ENCODE measurements at regions not wholly inside any gene's neighbourhood (a gene's known extent, or its start where the extent isn't known, plus 50 kb on each side); places are given as distances from the start of the nearest gene placed in this dataset.

DNA sequence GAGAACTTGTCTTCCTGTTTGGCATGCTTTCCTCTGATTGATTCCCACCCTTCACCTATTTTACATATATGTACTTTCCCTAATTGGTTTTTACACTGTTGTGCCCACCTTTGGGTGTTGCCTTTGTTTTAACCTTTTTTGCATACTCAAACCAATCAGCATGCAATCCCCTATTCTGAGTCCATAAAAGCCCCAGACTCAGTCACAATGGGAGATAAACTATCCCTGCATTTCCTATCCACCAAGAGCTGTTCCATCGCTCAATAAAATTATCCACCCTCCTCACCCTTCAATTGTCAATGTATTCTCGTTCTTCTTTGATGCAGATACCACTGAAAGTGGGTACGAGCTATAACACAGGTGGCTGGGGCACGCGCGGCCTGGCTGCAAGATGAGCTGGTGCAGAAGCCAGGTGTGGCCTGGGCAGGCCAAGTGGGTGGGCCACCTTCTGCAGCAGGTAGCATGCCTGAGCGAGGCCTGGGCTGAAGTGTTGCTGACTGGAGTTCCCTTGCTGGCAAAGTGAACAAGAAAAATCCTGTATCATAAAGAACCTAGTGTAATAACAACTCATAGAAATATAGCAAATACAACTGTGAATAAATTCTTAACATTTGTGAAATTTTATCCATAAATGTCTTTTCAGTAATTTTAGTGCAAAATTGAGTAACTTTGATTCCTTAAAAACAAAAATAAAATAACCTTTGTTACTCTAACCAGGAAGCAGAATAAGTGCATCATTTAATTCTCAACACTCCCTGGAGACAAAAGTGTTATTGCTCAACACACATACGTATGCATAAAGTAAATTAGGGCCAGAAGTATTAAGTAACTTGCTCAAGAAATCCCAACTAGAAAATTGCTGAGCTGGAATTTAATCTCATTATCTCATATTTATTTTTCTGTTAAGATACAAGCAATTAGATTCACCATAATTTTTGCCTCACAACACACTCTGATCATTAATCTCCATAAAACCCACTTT, 685.3 kb upstream of the EDIL3 start:
- no peaks in the 10 kb centered on the region for H3K79me2 ChIP-seq (ENCODE audit: control insufficient read depth, insufficient read depth, low read length)
- H3K27me3 ChIP-seq (ENCODE audit: insufficient read depth, low read length, poor library complexity): no peaks in the 10 kb centered on the region
- no peak overlapping the region for H3K4ac ChIP-seq (ENCODE audit: low read depth, low read length)
- H3K4me2 ChIP-seq (ENCODE audit: low read length): no peak overlapping the region
- no peaks in the 10 kb centered on the region for H3K36me3 ChIP-seq (ENCODE audit: control insufficient read depth, insufficient read depth, low read length)
- H3K4me3 ChIP-seq (ENCODE audit: low read length): no peak overlapping the region
- no peak overlapping the region for H3K56ac ChIP-seq (ENCODE audit: low read length)
- no peak overlapping the region for H4K8ac ChIP-seq (ENCODE audit: low read depth, low read length)
- H4K5ac ChIP-seq (ENCODE audit: low read length): no peak overlapping the region
- no peak overlapping the region for H3K9ac ChIP-seq (ENCODE audit: low read length)
- DNase-seq: no peak
- no peak overlapping the region for H2AK5ac ChIP-seq (ENCODE audit: low read length)
- WGBS (ENCODE audit: extremely low coverage, insufficient coverage, low lambda C conversion rate): no CpG with 5 or more reads among the region's 8 CpGs
- no peak overlapping the region for H3K18ac ChIP-seq (ENCODE audit: low read length)
- no peaks in the 10 kb centered on the region for H3K4me1 ChIP-seq (ENCODE audit: control insufficient read depth, low read depth, low read length)
- H2BK15ac ChIP-seq (replicated peaks; ENCODE audit: low read depth): no peak overlapping the region
- H3K79me1 ChIP-seq (ENCODE audit: low read length): no peaks in the 10 kb centered on the region
- no peak overlapping the region for H2BK5ac ChIP-seq (ENCODE audit: low read length)
- H2BK120ac ChIP-seq (ENCODE audit: low read depth, low read length): no peak overlapping the region
- H3K23ac ChIP-seq (ENCODE audit: low read length): no peak overlapping the region
- H3K27ac ChIP-seq (ENCODE audit: low read depth, low read length): no peak overlapping the region

- H3K36me3 ChIP-seq (ENCODE audit: control insufficient read depth, insufficient read depth, low read length): no peaks in the 10 kb centered on the region
- H3K9ac ChIP-seq (ENCODE audit: low read length): no peak overlapping the region
- H3K27me3 ChIP-seq (ENCODE audit: insufficient read depth, low read length, poor library complexity): no peaks in the 10 kb centered on the region
- no peak overlapping the region for H3K23ac ChIP-seq (ENCODE audit: low read length)
- H2AK5ac ChIP-seq (ENCODE audit: low read length): no peak overlapping the region
- H2BK15ac ChIP-seq (replicated peaks; ENCODE audit: low read depth): no peak overlapping the region
- H3K79me2 ChIP-seq (ENCODE audit: control insufficient read depth, insufficient read depth, low read length): no peaks in the 10 kb centered on the region
- H4K5ac ChIP-seq (ENCODE audit: low read length): no peak overlapping the region
- no peaks in the 10 kb centered on the region for H3K4me1 ChIP-seq (ENCODE audit: control insufficient read depth, low read depth, low read length)
- H3K4ac ChIP-seq (ENCODE audit: low read depth, low read length): no peak overlapping the region
- H3K56ac ChIP-seq (ENCODE audit: low read length): no peak overlapping the region
- H3K79me1 ChIP-seq (ENCODE audit: low read length): no peaks in the 10 kb centered on the region
- no peak overlapping the region for H3K18ac ChIP-seq (ENCODE audit: low read length)
- no peak overlapping the region for H2BK5ac ChIP-seq (ENCODE audit: low read length)
- no peak overlapping the region for H4K8ac ChIP-seq (ENCODE audit: low read depth, low read length)
- no peak overlapping the region for H3K4me2 ChIP-seq (ENCODE audit: low read length)
- H3K4me3 ChIP-seq (ENCODE audit: low read length): no peak overlapping the region
- no peak overlapping the region for H2BK120ac ChIP-seq (ENCODE audit: low read depth, low read length)
- no peak overlapping the region for H3K27ac ChIP-seq (ENCODE audit: low read depth, low read length)
- DNase-seq: no peak
Measured at GRCh38 chr5:85077581-85077980, 692.9 kb upstream of the EDIL3 start.

DNA sequence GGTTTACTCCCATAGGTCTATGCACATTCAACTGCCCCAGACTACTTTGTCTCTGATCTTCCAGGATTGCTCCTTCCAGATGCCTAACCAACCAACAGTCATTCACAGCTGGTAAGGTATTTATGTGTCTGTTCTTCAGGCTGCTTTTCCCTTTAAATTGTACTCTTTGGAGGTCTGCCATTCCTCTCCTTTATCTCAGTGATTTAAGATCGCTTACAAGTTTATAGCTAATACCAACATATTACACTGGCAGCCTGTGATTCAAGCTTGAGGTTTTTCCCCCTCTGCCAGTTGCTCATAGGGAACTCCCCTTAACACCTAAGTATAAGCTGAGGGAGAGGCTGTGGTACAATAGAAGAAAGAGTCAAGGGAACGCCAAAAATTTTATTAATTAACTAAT, 711.7 kb upstream of the EDIL3 start:
- Histone ChIP-seq H4K8ac (ENCODE audit: low read depth, low read length) (no peak overlapping the region), H3K36me3 (ENCODE audit: control insufficient read depth, insufficient read depth, low read length) (no peaks in the 10 kb centered on the region), H2BK15ac (replicated peaks; ENCODE audit: low read depth) (no peak overlapping the region), H3K23ac (ENCODE audit: low read length) (no peak overlapping the region), H3K79me1 (ENCODE audit: low read length) (no peaks in the 10 kb centered on the region), H3K4ac (ENCODE audit: low read depth, low read length) (no peak overlapping the region), H4K5ac (ENCODE audit: low read length) (no peak overlapping the region), H2BK120ac (ENCODE audit: low read depth, low read length) (no peak overlapping the region), H3K4me2 (ENCODE audit: low read length) (no peak overlapping the region), H3K18ac (ENCODE audit: low read length) (no peak overlapping the region), H3K27ac (ENCODE audit: low read depth, low read length) (no peak overlapping the region), H3K4me3 (ENCODE audit: low read length) (no peak overlapping the region), H3K9ac (ENCODE audit: low read length) (no peak overlapping the region), H3K79me2 (ENCODE audit: control insufficient read depth, insufficient read depth, low read length) (no peaks in the 10 kb centered on the region), H3K56ac (ENCODE audit: low read length) (no peak overlapping the region), H3K27me3 (ENCODE audit: insufficient read depth, low read length, poor library complexity) (no peaks in the 10 kb centered on the region), H2BK5ac (ENCODE audit: low read length) (no peak overlapping the region), H2AK5ac (ENCODE audit: low read length) (no peak overlapping the region), H3K4me1 (ENCODE audit: control insufficient read depth, low read depth, low read length) (no peaks in the 10 kb centered on the region)
- no peak for DNase-seq
- WGBS (ENCODE audit: extremely low coverage, insufficient coverage, low lambda C conversion rate): no CpG with 5 or more reads among the region's 2 CpGs

DNA sequence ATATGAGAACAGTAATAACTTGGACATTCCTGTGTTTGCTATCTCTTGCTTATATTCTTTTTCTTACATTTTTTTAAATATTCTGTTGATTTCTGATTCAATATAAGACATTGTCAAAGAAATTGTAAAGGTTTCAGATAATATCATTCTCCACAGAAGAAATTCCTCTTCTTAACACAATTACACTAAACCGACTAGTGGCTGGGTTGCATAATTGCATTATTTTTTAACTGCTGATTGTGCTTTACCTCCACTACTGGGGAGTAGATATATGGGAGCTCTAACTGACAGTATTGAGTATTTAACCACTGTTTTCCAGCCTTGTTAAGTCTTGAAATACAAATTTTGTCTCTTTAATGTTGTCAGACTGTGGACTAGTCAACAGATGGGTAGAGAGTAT, 723.8 kb upstream of the EDIL3 start:
- H2AK5ac ChIP-seq (ENCODE audit: low read length): no peak overlapping the region
- no peak overlapping the region for H4K5ac ChIP-seq (ENCODE audit: low read length)
- DNase-seq: peak; percentile 7
- no peak overlapping the region for H2BK120ac ChIP-seq (ENCODE audit: low read depth, low read length)
- H3K4me3 ChIP-seq (ENCODE audit: low read length): no peak overlapping the region
- no peak overlapping the region for H4K8ac ChIP-seq (ENCODE audit: low read depth, low read length)
- H3K18ac ChIP-seq (ENCODE audit: low read length): no peak overlapping the region
- no peaks in the 10 kb centered on the region for H3K79me2 ChIP-seq (ENCODE audit: control insufficient read depth, insufficient read depth, low read length)
- no CpG with 5 or more reads among the region's 1 CpG for WGBS (ENCODE audit: extremely low coverage, insufficient coverage, low lambda C conversion rate)
- H3K9ac ChIP-seq (ENCODE audit: low read length): no peak overlapping the region
- H3K27ac ChIP-seq (ENCODE audit: low read depth, low read length): no peak overlapping the region
- H3K4ac ChIP-seq (ENCODE audit: low read depth, low read length): no peak overlapping the region
- no peaks in the 10 kb centered on the region for H3K79me1 ChIP-seq (ENCODE audit: low read length)
- no peak overlapping the region for H3K56ac ChIP-seq (ENCODE audit: low read length)
- no peak overlapping the region for H3K23ac ChIP-seq (ENCODE audit: low read length)
- H2BK5ac ChIP-seq (ENCODE audit: low read length): no peak overlapping the region
- no peaks in the 10 kb centered on the region for H3K27me3 ChIP-seq (ENCODE audit: insufficient read depth, low read length, poor library complexity)
- no peaks in the 10 kb centered on the region for H3K4me1 ChIP-seq (ENCODE audit: control insufficient read depth, low read depth, low read length)
- no peaks in the 10 kb centered on the region for H3K36me3 ChIP-seq (ENCODE audit: control insufficient read depth, insufficient read depth, low read length)
- no peak overlapping the region for H2BK15ac ChIP-seq (replicated peaks; ENCODE audit: low read depth)
- H3K4me2 ChIP-seq (ENCODE audit: low read length): no peak overlapping the region

DNA sequence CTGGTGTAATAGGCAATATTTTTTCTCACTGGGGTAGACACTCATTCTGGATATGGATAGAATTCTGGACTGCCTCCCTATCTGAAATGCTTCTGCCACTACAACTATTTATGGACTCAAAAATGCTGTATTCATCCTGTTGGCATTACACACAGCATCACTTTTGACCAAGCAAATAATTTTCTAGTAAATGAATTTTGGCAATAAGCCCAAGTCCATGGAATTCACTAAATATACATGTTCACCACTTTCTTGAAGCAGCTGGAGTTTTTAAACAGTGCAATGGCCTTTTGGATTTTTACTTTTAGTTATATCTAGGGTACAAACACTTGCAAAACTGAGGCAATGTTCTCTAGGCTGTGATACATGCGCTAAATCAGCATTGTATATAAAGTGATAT, 724.9 kb upstream of the EDIL3 start:
- H4K5ac ChIP-seq (ENCODE audit: low read length): no peak overlapping the region
- H2AK5ac ChIP-seq (ENCODE audit: low read length): no peak overlapping the region
- H3K79me1 ChIP-seq (ENCODE audit: low read length): no peaks in the 10 kb centered on the region
- H3K4ac ChIP-seq (ENCODE audit: low read depth, low read length): no peak overlapping the region
- H3K18ac ChIP-seq (ENCODE audit: low read length): no peak overlapping the region
- H3K36me3 ChIP-seq (ENCODE audit: control insufficient read depth, insufficient read depth, low read length): no peaks in the 10 kb centered on the region
- no peaks in the 10 kb centered on the region for H3K4me1 ChIP-seq (ENCODE audit: control insufficient read depth, low read depth, low read length)
- H3K27me3 ChIP-seq (ENCODE audit: insufficient read depth, low read length, poor library complexity): no peaks in the 10 kb centered on the region
- H3K4me3 ChIP-seq (ENCODE audit: low read length): no peak overlapping the region
- no peak overlapping the region for H2BK15ac ChIP-seq (replicated peaks; ENCODE audit: low read depth)
- no peak overlapping the region for H3K9ac ChIP-seq (ENCODE audit: low read length)
- no peaks in the 10 kb centered on the region for H3K79me2 ChIP-seq (ENCODE audit: control insufficient read depth, insufficient read depth, low read length)
- H3K56ac ChIP-seq (ENCODE audit: low read length): no peak overlapping the region
- no peak overlapping the region for H2BK5ac ChIP-seq (ENCODE audit: low read length)
- whole genome bisulfite sequencing (ENCODE audit: extremely low coverage, insufficient coverage, low lambda C conversion rate): no CpG with 5 or more reads among the region's 1 CpG
- no peak overlapping the region for H3K4me2 ChIP-seq (ENCODE audit: low read length)
- no peak overlapping the region for H3K27ac ChIP-seq (ENCODE audit: low read depth, low read length)
- no peak overlapping the region for H2BK120ac ChIP-seq (ENCODE audit: low read depth, low read length)
- no peak overlapping the region for H3K23ac ChIP-seq (ENCODE audit: low read length)
- no peak overlapping the region for H4K8ac ChIP-seq (ENCODE audit: low read depth, low read length)
- no peak for DNase-seq

- Histone ChIP-seq H2BK5ac (ENCODE audit: low read length) (no peak overlapping the region), H3K9ac (ENCODE audit: low read length) (no peak overlapping the region), H3K27me3 (ENCODE audit: insufficient read depth, low read length, poor library complexity) (no peaks in the 10 kb centered on the region), H3K36me3 (ENCODE audit: control insufficient read depth, insufficient read depth, low read length) (no peaks in the 10 kb centered on the region), H3K79me1 (ENCODE audit: low read length) (no peaks in the 10 kb centered on the region), H3K4me3 (ENCODE audit: low read length) (no peak overlapping the region), H2AK5ac (ENCODE audit: low read length) (no peak overlapping the region), H2BK15ac (replicated peaks; ENCODE audit: low read depth) (no peak overlapping the region), H3K23ac (ENCODE audit: low read length) (no peak overlapping the region), H4K5ac (ENCODE audit: low read length) (no peak overlapping the region), H3K4ac (ENCODE audit: low read depth, low read length) (no peak overlapping the region), H3K79me2 (ENCODE audit: control insufficient read depth, insufficient read depth, low read length) (no peaks in the 10 kb centered on the region), H3K27ac (ENCODE audit: low read depth, low read length) (no peak overlapping the region), H3K4me1 (ENCODE audit: control insufficient read depth, low read depth, low read length) (no peaks in the 10 kb centered on the region), H4K8ac (ENCODE audit: low read depth, low read length) (no peak overlapping the region), H3K56ac (ENCODE audit: low read length) (no peak overlapping the region), H3K4me2 (ENCODE audit: low read length) (no peak overlapping the region), H3K18ac (ENCODE audit: low read length) (no peak overlapping the region), H2BK120ac (ENCODE audit: low read depth, low read length) (no peak overlapping the region)
- no CpG with 5 or more reads among the region's 1 CpG for WGBS (ENCODE audit: extremely low coverage, insufficient coverage, low lambda C conversion rate)
- DNase-seq: no peak
Measured at GRCh38 chr5:85132269-85132668, 747.6 kb upstream of the EDIL3 start.
